Kidney (tissue), 13 donors: ENCODE measurements at regions not wholly inside any gene's neighbourhood (a gene's known extent, or its start where the extent isn't known, plus 50 kb on each side); places are given as distances from the start of the nearest gene placed in this dataset.

Experiments
- DNase-seq, 5 donors: peaks; one replicate each; pipeline ENCODE4 v3.0.0-alpha.2; 2013 to 2020
- FAIRE-seq: peaks from 2 replicates; lab custom pipeline; 2012; peaks lifted over from hg19 to GRCh38; lab: Jason Lieb, UNC
- H3K27ac ChIP-seq, 2 donors: one replicate each; pipeline ENCODE4 v1.7.0; 2013; ENCODE audit warnings: low read depth in 2 of 2, low read length in 2 of 2, inconsistent platforms in 1 of 2
- H3K27me3 ChIP-seq: one replicate; pipeline ENCODE4 v1.7.1; 2013; ENCODE audit warnings: low read length, inconsistent platforms; ENCODE audit not compliant: control insufficient read depth, insufficient read depth
- H3K36me3 ChIP-seq, 3 donors: one replicate each; pipeline versions ENCODE4 v1.7.0 to v1.7.1; 2013; ENCODE audit warnings: low read length in 3 of 3, control low read depth in 1 of 3, inconsistent platforms in 1 of 3; ENCODE audit not compliant: insufficient read depth in 3 of 3, control insufficient read depth in 2 of 3
- H3K4me1 ChIP-seq, 3 donors: one replicate each; pipeline versions ENCODE4 v1.7.0 to v1.7.1; 2013; ENCODE audit warnings: low read length in 3 of 3, inconsistent platforms in 1 of 3, low read depth in 1 of 3; ENCODE audit not compliant: control insufficient read depth in 2 of 3, insufficient read depth in 2 of 3
- H3K4me3 ChIP-seq, 3 donors: one replicate each; pipeline versions ENCODE4 v1.7.0 to v1.8.1; 2013; ENCODE audit warnings: low read length in 3 of 3, control low read depth in 1 of 3, inconsistent platforms in 1 of 3
- H3K9ac ChIP-seq, 3 donors: one replicate each; pipeline versions ENCODE4 v1.7.0 to v1.7.1; 2013; ENCODE audit warnings: low read length in 3 of 3, control low read depth in 1 of 3, inconsistent platforms in 1 of 3
- H3K9me3 ChIP-seq, 3 donors: one replicate each; pipeline versions ENCODE4 v1.7.0 to v1.7.1; 2013; ENCODE audit warnings: low read length in 3 of 3, control low read depth in 1 of 3, inconsistent platforms in 1 of 3; ENCODE audit not compliant: control insufficient read depth in 2 of 3, insufficient read depth in 1 of 3
- CTCF ChIP-seq: IDR thresholded peaks from 3 replicates; pipeline ENCODE4 v1.5.1; 2012; ENCODE audit warnings: mild to moderate bottlenecking, moderate library complexity, borderline replicate concordance; ENCODE audit not compliant: insufficient read depth; ENCODE audit errors: extremely low read depth
- intact Hi-C: fragments of 100-400 bp; cut with DNase I; formaldehyde crosslinking; loops from one replicate; pipeline ENCODE4 v1.11.1; 2022
- donor health status: control.
- donor health status: control.
- donor health status: control.
- donor health status: control.
- donor health status: control.
- donor health status: DM: yes; HTN: yes; CAD: no.
- donor health status: Normal renal cell carcinoma (clear cell type).

DNA sequence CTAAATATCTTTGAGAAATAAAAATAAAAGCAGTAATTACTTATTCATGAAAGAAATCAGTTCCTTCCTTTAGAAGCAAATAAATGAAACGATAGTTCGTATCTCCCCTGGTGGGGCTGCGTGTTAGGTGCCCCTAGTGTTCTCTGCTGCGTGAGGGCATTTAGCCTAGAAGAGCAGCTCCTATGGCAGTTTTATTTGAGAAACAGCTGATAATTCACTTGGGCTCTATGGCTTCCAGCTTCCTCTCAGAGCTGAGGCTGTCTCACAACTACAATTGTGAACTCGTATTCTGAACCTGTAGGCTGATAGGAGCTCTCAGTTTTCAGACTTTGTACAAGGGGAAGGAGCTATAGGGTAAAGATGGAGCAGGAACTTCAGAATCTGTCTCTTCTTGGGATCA lies 540.0 kb upstream of the MAP3K7 start:
- intact Hi-C loops: no loop called here
- no peaks in the 10 kb centered on the region for H3K27me3 ChIP-seq
- no peak overlapping the region for H3K4me3 ChIP-seq
- no peak for TF ChIP-seq CTCF
- FAIRE-seq (no peak), DNase-seq (no peak)
- H3K9me3 ChIP-seq: no peaks in the 10 kb centered on the region
- H3K36me3 ChIP-seq: no peaks in the 10 kb centered on the region
- no peak overlapping the region for H3K9ac ChIP-seq
- no peak overlapping the region for H3K27ac ChIP-seq
- no peaks in the 10 kb centered on the region for H3K4me1 ChIP-seq

GRCh38 chr6:91117550-91117949 lies 530.7 kb upstream of the MAP3K7 start:
- intact Hi-C loops: no loop called here
- no peak overlapping the region for H3K27ac ChIP-seq
- no peak overlapping the region for H3K9ac ChIP-seq
- no peak overlapping the region for H3K4me3 ChIP-seq
- no peaks in the 10 kb centered on the region for H3K9me3 ChIP-seq
- no peak for DNase-seq
- H3K4me1 ChIP-seq: no peaks in the 10 kb centered on the region
- no peak for TF ChIP-seq CTCF
- no peaks in the 10 kb centered on the region for H3K36me3 ChIP-seq
- H3K27me3 ChIP-seq: no peaks in the 10 kb centered on the region
- no peak for FAIRE-seq

DNA sequence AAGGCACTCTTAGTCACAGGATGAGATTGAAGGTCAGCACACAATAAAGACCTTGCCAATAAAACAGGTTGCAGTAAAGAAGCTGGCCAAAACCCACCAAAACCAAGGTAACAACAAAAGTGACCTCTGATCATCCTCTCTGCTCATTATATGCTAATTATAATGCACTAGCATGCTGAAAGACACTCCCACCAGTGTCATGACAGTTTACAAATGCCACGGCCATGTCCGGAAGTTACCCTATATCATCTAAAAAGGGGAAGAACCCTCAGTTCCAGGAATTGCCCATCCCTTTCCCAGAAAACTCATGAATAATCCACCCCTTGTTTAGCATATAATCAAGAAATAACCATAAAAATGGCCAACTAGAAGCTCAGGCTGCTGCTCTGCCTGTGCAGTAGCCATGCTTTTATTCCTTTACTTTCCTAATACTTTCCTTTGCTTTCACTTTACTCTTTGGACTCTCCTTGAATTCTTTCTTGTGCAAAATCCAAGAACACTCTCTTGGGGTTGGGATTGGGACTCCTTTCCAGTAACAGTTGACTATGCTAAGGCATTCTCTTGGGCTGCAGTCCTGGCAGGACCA lies 527.3 kb upstream of the MAP3K7 start:
- no peaks in the 10 kb centered on the region for H3K36me3 ChIP-seq
- no peaks in the 10 kb centered on the region for H3K9me3 ChIP-seq
- no peaks in the 10 kb centered on the region for H3K4me1 ChIP-seq
- no peak overlapping the region for H3K27ac ChIP-seq
- no peaks in the 10 kb centered on the region for H3K27me3 ChIP-seq
- FAIRE-seq: no peak
- no peak for DNase-seq
- H3K9ac ChIP-seq: no peak overlapping the region
- no peak for TF ChIP-seq CTCF
- intact Hi-C loops: no loop called here
- no peak overlapping the region for H3K4me3 ChIP-seq

GRCh38 chr6:91106083-91106482 lies 519.2 kb upstream of the MAP3K7 start:
- Histone ChIP-seq H3K27ac (peak overlapping the region in 1 of 2 donors; percentile 8), H3K4me3 (no peak overlapping the region), H3K27me3 (no peaks in the 10 kb centered on the region), H3K9me3 (no peaks in the 10 kb centered on the region), H3K4me1 (peaks cover 0 to 2% (median 0%) of the 10 kb centered on the region in 3 donors), H3K9ac (no peak overlapping the region), H3K36me3 (no peaks in the 10 kb centered on the region)
- TF ChIP-seq CTCF: no peak
- no peak for FAIRE-seq
- no peak for DNase-seq
- intact Hi-C loops: no loop called here
